ENCODE measurements at regions not wholly inside any gene's neighbourhood (a gene's known extent, or its start where the extent isn't known, plus 50 kb on each side); places are given as distances from the start of the nearest gene placed in this dataset.
A peak's percentile ranks its signal among the peaks of the same experiment; 100 is the strongest.

DNA sequence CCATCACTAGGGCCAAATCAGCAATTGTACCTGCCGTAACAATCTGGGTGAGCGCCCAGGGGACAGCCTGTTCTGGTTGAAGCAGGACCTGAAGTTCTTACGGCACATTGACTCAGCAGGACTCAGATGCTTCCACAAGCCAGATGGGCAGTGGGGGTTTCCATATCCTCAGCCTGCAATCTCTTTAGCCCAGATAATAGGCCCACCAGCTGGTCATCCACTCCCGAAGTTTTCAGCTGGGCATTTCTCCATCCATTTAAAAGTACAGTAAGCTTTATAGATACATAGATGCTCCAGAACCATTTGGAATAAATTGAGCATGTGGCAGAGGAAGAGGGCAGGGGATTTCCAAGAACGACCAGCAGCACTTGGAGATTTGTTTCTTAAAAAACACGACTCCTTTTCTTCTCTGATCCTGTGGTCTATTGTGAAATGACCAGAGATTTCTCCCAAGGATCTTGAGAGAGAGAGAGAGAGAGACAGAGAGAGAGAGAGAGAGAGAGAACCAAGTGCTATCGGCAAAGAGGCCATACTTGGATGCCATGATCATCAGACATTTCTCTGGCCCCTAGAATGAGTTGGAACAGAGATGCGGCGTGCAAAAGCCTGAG lies 74.8 kb upstream of the PLXNC1 start:
- TF ChIP-seq, protein P1, sequence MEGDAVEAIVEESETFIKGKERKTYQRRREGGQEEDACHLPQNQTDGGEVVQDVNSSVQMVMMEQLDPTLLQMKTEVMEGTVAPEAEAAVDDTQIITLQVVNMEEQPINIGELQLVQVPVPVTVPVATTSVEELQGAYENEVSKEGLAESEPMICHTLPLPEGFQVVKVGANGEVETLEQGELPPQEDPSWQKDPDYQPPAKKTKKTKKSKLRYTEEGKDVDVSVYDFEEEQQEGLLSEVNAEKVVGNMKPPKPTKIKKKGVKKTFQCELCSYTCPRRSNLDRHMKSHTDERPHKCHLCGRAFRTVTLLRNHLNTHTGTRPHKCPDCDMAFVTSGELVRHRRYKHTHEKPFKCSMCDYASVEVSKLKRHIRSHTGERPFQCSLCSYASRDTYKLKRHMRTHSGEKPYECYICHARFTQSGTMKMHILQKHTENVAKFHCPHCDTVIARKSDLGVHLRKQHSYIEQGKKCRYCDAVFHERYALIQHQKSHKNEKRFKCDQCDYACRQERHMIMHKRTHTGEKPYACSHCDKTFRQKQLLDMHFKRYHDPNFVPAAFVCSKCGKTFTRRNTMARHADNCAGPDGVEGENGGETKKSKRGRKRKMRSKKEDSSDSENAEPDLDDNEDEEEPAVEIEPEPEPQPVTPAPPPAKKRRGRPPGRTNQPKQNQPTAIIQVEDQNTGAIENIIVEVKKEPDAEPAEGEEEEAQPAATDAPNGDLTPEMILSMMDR (conservative IDR thresholded peaks at IDR 0.05; ENCODE audit: low read depth, low read length), result no peak
- no peak for DNase-seq (ENCODE audit: low read depth)
- no peak overlapping the region for H3K4me3 ChIP-seq (ENCODE audit: low read length)

DNA sequence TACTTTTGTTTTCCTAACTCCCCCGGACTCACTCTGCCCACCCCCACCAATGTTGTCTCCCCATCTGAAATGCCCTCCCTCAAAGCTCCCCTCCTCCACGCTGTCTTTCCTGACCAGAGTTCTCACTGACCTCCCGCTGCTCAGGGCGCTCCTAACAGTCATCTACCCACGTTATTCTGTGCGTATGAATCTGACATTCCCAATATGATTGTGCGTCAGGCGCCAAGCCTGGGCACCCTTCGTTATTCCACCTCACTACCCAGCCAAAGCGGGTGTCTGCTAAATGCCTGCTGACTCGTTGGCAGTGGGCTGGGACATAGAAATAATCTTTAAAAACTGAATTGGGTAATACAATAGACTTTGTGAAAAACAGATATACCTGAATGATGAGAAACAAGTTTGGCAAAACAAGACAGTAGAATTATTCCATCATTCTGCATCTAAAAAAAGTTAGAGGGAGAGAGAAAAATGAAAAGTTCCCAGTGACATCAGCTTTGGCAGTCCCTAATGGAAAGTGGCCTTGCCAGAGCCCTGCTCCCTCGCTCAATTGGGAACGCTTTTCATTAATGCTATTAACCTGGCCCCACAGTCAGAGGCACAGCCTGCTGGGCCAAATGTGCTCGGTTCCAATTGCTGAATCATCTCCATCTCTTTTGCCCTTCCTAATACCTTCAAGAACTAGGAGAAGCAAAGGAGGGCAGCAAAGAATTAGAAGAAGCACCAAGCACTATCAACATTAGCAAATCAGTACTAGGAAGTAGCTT lies 74.0 kb upstream of the PLXNC1 start:
- TF ChIP-seq, protein P1 (conservative IDR thresholded peaks at IDR 0.05; ENCODE audit: low read depth, low read length), result no peak
- no peak for DNase-seq (ENCODE audit: low read depth)

DNA sequence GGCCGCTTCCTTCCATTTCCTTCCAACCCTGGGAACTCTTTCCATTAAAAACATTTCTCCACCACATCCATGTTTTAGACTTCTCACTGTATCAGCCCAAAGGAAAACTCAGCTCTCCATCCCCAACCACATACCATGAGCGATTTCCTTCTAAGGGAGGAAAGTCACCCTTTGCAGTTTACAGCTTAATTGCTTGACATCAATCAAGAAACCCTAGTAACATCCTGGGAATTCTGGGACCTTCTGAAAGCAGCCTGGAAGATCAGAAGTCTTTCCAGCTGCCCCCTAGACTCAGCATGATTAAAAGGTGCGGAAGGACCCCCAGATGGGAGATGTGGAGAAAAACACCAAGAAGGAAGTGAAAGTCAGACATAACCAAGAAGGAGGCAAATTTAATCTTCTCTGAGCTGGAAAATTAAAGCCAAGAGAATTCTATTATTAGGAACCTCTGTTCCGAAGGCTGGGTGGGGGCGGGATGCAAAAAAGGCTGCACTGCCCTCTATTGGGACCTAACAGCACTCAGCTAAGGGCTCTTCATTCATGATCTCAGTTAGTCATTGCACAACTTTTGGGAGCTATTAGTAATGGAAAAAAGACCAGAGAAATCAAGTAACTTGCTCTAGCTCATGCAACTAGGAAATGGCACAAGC lies 73.3 kb upstream of the PLXNC1 start:
- TF ChIP-seq, protein P1 (conservative IDR thresholded peaks at IDR 0.05; ENCODE audit: low read depth, low read length), result peak; percentile 80
- no peak overlapping the region for H3K4me3 ChIP-seq (ENCODE audit: low read length)
- peak; percentile 46 for DNase-seq (ENCODE audit: low read depth)

More for the DNA sequence above, 74.0 kb upstream of the PLXNC1 start:
- H3K4me3 ChIP-seq (ENCODE audit: low read length), result no peak overlapping the region

DNA sequence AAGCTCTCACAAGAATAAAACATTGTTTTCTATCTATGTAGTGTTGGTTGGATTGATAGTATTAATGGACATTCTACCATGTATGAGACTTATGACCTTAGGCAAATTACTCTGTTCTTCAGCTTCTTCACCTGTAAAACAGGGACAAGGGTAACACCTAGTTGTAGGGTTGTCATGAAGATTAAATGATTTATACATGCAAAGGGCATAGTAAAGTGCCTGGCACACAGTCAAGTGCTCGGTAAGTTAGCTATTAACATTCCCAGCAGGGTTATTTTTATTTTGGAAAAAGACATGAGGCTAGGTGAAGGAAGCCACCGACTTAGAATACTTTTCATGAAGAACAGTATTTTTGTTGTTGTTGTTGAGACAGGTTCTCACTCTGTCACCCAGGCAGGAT lies 71.2 kb upstream of the PLXNC1 start:
- DNase-seq (ENCODE audit: low read depth), result no peak
- H3K4me3 ChIP-seq (ENCODE audit: low read length), result no peak overlapping the region
- TF ChIP-seq, protein P1 (conservative IDR thresholded peaks at IDR 0.05; ENCODE audit: low read depth, low read length), result no peak

DNA sequence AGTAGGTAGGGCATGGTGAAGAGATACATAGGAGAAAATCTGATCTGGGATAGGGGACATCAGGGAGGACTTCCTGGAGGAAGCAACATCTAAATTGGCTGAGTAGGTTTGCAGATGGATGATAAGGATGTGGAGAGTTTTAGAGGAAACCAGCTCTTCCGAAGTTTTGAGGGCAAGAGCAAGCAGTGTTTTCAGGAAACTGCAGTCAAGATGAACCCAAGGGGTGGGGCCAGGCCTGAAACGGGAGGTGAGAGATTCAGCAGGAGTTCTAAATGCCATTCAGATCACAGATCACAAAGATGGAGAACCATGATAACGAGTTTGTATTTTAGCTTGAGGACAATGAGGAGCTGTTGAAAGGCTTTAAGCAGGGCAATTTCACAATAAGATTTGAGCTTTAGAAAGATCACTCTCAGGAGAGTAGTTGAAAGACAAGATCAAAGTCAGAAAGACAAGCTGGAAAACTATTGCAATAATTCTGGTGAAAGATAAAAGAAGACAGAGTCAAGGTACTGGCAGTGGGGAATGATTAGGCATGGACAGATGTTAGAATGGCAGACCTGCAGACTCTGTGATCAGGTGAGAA lies 70.1 kb upstream of the PLXNC1 start:
- no peak overlapping the region for H3K4me3 ChIP-seq (ENCODE audit: low read length)
- TF ChIP-seq, protein P1 (conservative IDR thresholded peaks at IDR 0.05; ENCODE audit: low read depth, low read length), result no peak
- DNase-seq (ENCODE audit: low read depth), result no peak

DNA sequence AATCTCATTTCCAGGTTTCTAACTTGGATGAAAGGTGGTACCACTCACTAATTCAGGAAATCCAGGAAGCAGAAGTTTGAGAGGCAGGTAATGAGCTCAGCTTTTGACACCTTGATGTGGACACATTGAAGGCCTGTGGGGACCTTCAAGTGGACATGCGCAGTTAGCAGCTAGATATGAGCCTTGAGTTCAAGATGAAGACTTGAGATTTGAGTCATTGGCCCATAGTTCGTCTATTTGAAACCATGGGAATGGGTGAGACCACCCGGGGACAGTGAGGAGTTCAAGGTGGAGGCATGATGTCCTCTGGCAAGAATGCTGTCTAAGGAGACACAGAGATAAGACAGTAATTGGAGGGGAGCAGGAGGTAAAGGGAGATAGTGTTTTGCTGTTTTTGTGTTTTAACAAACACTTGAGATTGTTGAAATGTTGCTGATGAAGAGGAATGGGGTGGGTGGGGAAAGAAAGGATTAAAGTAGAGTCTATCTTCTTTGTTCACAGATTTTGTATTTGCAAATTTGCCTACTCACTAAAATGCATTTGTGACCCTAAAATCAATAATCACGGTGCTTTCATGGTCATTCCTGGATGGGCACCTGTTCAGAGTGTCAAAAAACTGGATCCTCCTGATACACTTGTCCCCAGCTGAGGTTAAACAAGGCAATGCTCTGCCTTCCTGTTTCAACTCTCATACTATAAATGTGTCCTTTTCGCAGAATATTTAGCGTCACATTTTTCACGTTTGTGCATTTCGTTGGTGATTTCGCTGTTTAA lies 69.5 kb upstream of the PLXNC1 start:
- TF ChIP-seq, protein P1 (conservative IDR thresholded peaks at IDR 0.05; ENCODE audit: low read depth, low read length), result no peak
- DNase-seq (ENCODE audit: low read depth), result no peak
- no peak overlapping the region for H3K4me3 ChIP-seq (ENCODE audit: low read length)
